GM12878 (cell line): ENCODE measurements at regions not wholly inside any gene's neighbourhood (a gene's known extent, or its start where the extent isn't known, plus 50 kb on each side); places are given as distances from the start of the nearest gene placed in this dataset.

ENCODE experiments used
- ATAC-seq: fragments of 200-7000 bp; cut with Tn5 transposase; 3 replicates; pipeline ENCODE4 v1.9.1; 2020; ENCODE audit warnings: mild to moderate bottlenecking, moderate library complexity
- BruUV-seq: library from RNA; stranded (reverse); fragments of 400-500 nt; replicated peaks from 2 replicates; lab custom pipeline; 2021; lab: Mats Ljungman, UMichigan
- CTCF ChIA-PET: fragments of 300-600 bp; sonication (Branson Sonifier 250); formaldehyde crosslinking; extraction: SDS; loops from one replicate; lab custom pipeline; 2021; ENCODE audit warnings: inconsistent platforms; lab: Yijun Ruan, JAX
- POLR2A ChIA-PET: fragments of 350-600 bp; formaldehyde crosslinking; extraction: SDS; loops from one replicate; lab custom pipeline; 2021; ENCODE audit warnings: inconsistent platforms; lab: Charles Lee
- RAD21 ChIA-PET: fragments of 300-600 bp; sonication (Branson Sonifier 250); formaldehyde crosslinking; loops from one replicate; lab custom pipeline; 2023; ENCODE audit warnings: antibody characterized with exemption; ENCODE audit not compliant: unreplicated experiment; lab: Charles Lee
- SMC1A ChIA-PET: fragments of 300-600 bp; sonication (Branson Sonifier 250); formaldehyde crosslinking; loops from one replicate; lab custom pipeline; 2023; ENCODE audit not compliant: unreplicated experiment, uncharacterized antibody; lab: Charles Lee
- DNase-seq: peaks from one replicate; pipeline ENCODE4 v3.0.0-alpha.2; 2011; ENCODE audit warnings: low read depth, low spot score
- FAIRE-seq: peaks from 3 replicates; lab custom pipeline; 2011; peaks lifted over from hg19 to GRCh38; lab: Jason Lieb, UNC
- H2AFZ ChIP-seq: 2 replicates; pipeline ENCODE4 v1.6.0; 2011; ENCODE audit warnings: low read depth, low read length, control low read depth; ENCODE audit not compliant: control insufficient read depth
- H3K27ac ChIP-seq: 2 replicates; pipeline ENCODE4 v1.5.1; 2011; ENCODE audit warnings: control low read depth; ENCODE audit not compliant: control insufficient read depth, insufficient read depth
- H3K27me3 ChIP-seq, 2 experiments: replicated peaks in 1 of 2; 2 replicates each; pipeline versions ENCODE4 v1.6.0 to v1.6.1; 2011; ENCODE audit warnings: low read length in 1 of 2; ENCODE audit not compliant: control insufficient read depth in 2 of 2, insufficient read depth in 2 of 2
- H3K36me3 ChIP-seq, 2 experiments: 2 replicates each; pipeline ENCODE4 v1.5.1; 2011; ENCODE audit warnings: low read length in 1 of 2; ENCODE audit not compliant: control insufficient read depth in 2 of 2, insufficient read depth in 2 of 2
- H3K4me1 ChIP-seq: 2 replicates; pipeline ENCODE4 v1.6.1; 2011; ENCODE audit warnings: mild to moderate bottlenecking, low read length, moderate library complexity, mixed read lengths; ENCODE audit not compliant: control insufficient read depth, insufficient read depth
- H3K4me2 ChIP-seq: 2 replicates; pipeline ENCODE4 v1.6.0; 2011; ENCODE audit warnings: control low read depth; ENCODE audit not compliant: control insufficient read depth, insufficient read depth
- H3K4me3 ChIP-seq: fragments of 200-600 bp; sonication (generic); 2 replicates; pipeline ENCODE4 v1.5.1; 2016
- H3K79me2 ChIP-seq: 2 replicates; pipeline ENCODE4 v1.6.0; 2011; ENCODE audit warnings: low read length; ENCODE audit not compliant: control insufficient read depth, insufficient read depth
- H3K9ac ChIP-seq: 2 replicates; pipeline ENCODE4 v1.8.0; 2011; ENCODE audit warnings: low read length, control low read depth, mixed read lengths; ENCODE audit not compliant: control insufficient read depth, insufficient read depth
- H3K9me3 ChIP-seq: replicated peaks from 3 replicates; pipeline ENCODE4 v1.5.1; 2011; ENCODE audit warnings: mild to moderate bottlenecking, low read length; ENCODE audit not compliant: control insufficient read depth, insufficient read depth
- H4K20me1 ChIP-seq: 2 replicates; pipeline ENCODE4 v1.6.0; 2011; ENCODE audit not compliant: control insufficient read depth, insufficient read depth
- BCL11A ChIP-seq: IDR thresholded peaks from 2 replicates; pipeline ENCODE4 v1.6.1; 2011; ENCODE audit warnings: low read depth, low read length
- CBFB ChIP-seq: IDR thresholded peaks from 2 replicates; pipeline ENCODE4 v1.6.1; 2016; ENCODE audit warnings: antibody characterized with exemption, low read depth
- CBX5 ChIP-seq: sonication (generic); IDR thresholded peaks from 2 replicates; pipeline ENCODE4 v1.6.1; 2016; ENCODE audit warnings: low read depth, moderate library complexity, mild to moderate bottlenecking, inconsistent platforms
- E2F4 ChIP-seq: IDR thresholded peaks from 2 replicates; pipeline ENCODE4 v1.6.1; 2012; ENCODE audit warnings: low read depth, low read length, improper control_type of control experiment
- EED ChIP-seq: sonication (generic); IDR thresholded peaks from 2 replicates; pipeline ENCODE4 v1.6.1; 2016; ENCODE audit warnings: antibody characterized with exemption, low read depth
- FOXM1 ChIP-seq: IDR thresholded peaks from 2 replicates; pipeline ENCODE4 v1.6.1; 2012; ENCODE audit warnings: low read depth, mild to moderate bottlenecking, inconsistent platforms, low read length, moderate library complexity
- MAX ChIP-seq: IDR thresholded peaks from 2 replicates; pipeline ENCODE4 v1.6.1; 2012; ENCODE audit warnings: low read depth, low read length, improper control_type of control experiment
- NFIC ChIP-seq: IDR thresholded peaks from 2 replicates; pipeline ENCODE4 v1.6.1; 2012; ENCODE audit warnings: low read depth, mild to moderate bottlenecking, inconsistent platforms, low read length, moderate library complexity
- NRF1 ChIP-seq: conservative IDR thresholded peaks from 2 replicates; pipeline ENCODE4 v1.6.1; 2011; ENCODE audit warnings: mild to moderate bottlenecking, low read depth, low read length, improper control_type of control experiment
- RBBP5 ChIP-seq: fragments of 200-600 bp; sonication (generic); conservative IDR thresholded peaks from 2 replicates; pipeline ENCODE4 v1.6.1; 2016
- RELB ChIP-seq: fragments of 450-650 bp; IDR thresholded peaks from 2 replicates; pipeline ENCODE4 v1.6.1; 2017; ENCODE audit warnings: low read depth, mild to moderate bottlenecking, moderate library complexity
- SMC3 ChIP-seq: IDR thresholded peaks from 2 replicates; pipeline ENCODE4 v1.6.1; 2011; ENCODE audit warnings: low read length, improper control_type of control experiment, borderline replicate concordance
- STAT1 ChIP-seq: fragments of 450-650 bp; conservative IDR thresholded peaks from 2 replicates; pipeline ENCODE4 v1.6.1; 2014; ENCODE audit warnings: antibody characterized with exemption, mild to moderate bottlenecking
- USF1 ChIP-seq: IDR thresholded peaks from 2 replicates; pipeline ENCODE4 v1.6.1; 2011; ENCODE audit warnings: borderline replicate concordance, low read depth, mild to moderate bottlenecking, moderate library complexity, mixed read lengths, low read length; ENCODE audit not compliant: insufficient read depth; ENCODE audit errors: extremely low read length
- WGBS: methylation state at CpG from one replicate; pipeline ENCODE4 v1.1.6; 2016; ENCODE audit warnings: low lambda C conversion rate; ENCODE audit not compliant: insufficient replicate concordance, insufficient coverage; ENCODE audit errors: missing lambda C conversion rate; 5-methylcytosine and 5-hydroxymethylcytosine counted together
- in situ Hi-C: fragments of 300-500 bp; cut with MboI; formaldehyde crosslinking; loops from 9 replicates; pipeline ENCODE4 v1.14.3; 2018; ENCODE audit warnings: mixed read lengths
- intact Hi-C: fragments of 100-400 bp; cut with micrococcal nuclease; formaldehyde crosslinking; loops from one replicate; pipeline ENCODE4 v1.14.2; 2022; ENCODE audit not compliant: unreplicated experiment

- FAIRE-seq = no peak
- ChIA-PET CTCF (no interaction called here), RAD21 (no interaction called here), SMC1A (no interaction called here), POLR2A (no interaction called here)
- H3K4me3 ChIP-seq = no peak overlapping the region
- H3K9me3 ChIP-seq = no peaks in the 10 kb centered on the region
- in situ Hi-C loops = no loop called here
- no peak for DNase-seq
- H3K27ac ChIP-seq = no peak overlapping the region
- H2AFZ ChIP-seq = no peak overlapping the region
- no TSS peak for BruUV-seq
- ATAC-seq = no peak
- H3K4me1 ChIP-seq = no peaks in the 10 kb centered on the region
- no peak overlapping the region for H3K9ac ChIP-seq
- 27% methylated on average over 7 of the region's 7 CpGs for WGBS
- no peaks in the 10 kb centered on the region for H3K36me3 ChIP-seq
- no peaks in the 10 kb centered on the region for H3K79me2 ChIP-seq
- intact Hi-C loops = no loop called here
- H3K27me3 ChIP-seq = no peaks in the 10 kb centered on the region
- no peak for TF ChIP-seq CBX5
- TF ChIP-seq EED = no peak
- TF ChIP-seq CBFB = no peak
- no peak for TF ChIP-seq RELB
- no peak for TF ChIP-seq SMC3
- TF ChIP-seq FOXM1 = no peak
- no peak for TF ChIP-seq BCL11A
- TF ChIP-seq NFIC = no peak
- TF ChIP-seq, all 136 proteins: peak for 0
- Histone ChIP-seq H4K20me1 (no peaks in the 10 kb centered on the region), H3K4me2 (no peak overlapping the region)
Measured at GRCh38 chr16:6545329-6545728, 787.3 kb upstream of the RBFOX1 start.

GRCh38 chr16:6541267-6541666 is 791.4 kb upstream of the RBFOX1 start:
- no peaks in the 10 kb centered on the region for H3K36me3 ChIP-seq
- no peak overlapping the region for H3K4me2 ChIP-seq
- no peaks in the 10 kb centered on the region for H4K20me1 ChIP-seq
- RAD21 ChIA-PET = no interaction called here
- WGBS = 8% methylated on average over 3 of the region's 3 CpGs
- H3K27ac ChIP-seq = no peak overlapping the region
- ATAC-seq = no peak
- in situ Hi-C loops (no loop called here), intact Hi-C loops (no loop called here)
- no peaks in the 10 kb centered on the region for H3K27me3 ChIP-seq
- no peak overlapping the region for H3K4me3 ChIP-seq
- FAIRE-seq = no peak
- POLR2A ChIA-PET = no interaction called here
- H3K9me3 ChIP-seq = no peaks in the 10 kb centered on the region
- no peak overlapping the region for H3K9ac ChIP-seq
- CTCF ChIA-PET = no interaction called here
- no TSS peak for BruUV-seq
- H3K4me1 ChIP-seq = no peaks in the 10 kb centered on the region
- no peak for DNase-seq
- SMC1A ChIA-PET = no interaction called here
- H2AFZ ChIP-seq = no peak overlapping the region
- H3K79me2 ChIP-seq = no peaks in the 10 kb centered on the region
- TF ChIP-seq USF1 = no peak
- no peak for TF ChIP-seq NRF1
- TF ChIP-seq E2F4 = no peak
- TF ChIP-seq MAX = no peak
- no peak for TF ChIP-seq STAT1
- TF ChIP-seq RBBP5 = no peak
